Astrocyte of the spinal cord (primary cell): ENCODE measurements at regions not wholly inside any gene's neighbourhood (a gene's known extent, or its start where the extent isn't known, plus 50 kb on each side); places are given as distances from the start of the nearest gene placed in this dataset.

Source experiments
- DNase-seq: peaks from one replicate; pipeline ENCODE4 v3.0.0; 2011; ENCODE audit warnings: low read depth, low spot score
- H3K4me3 ChIP-seq: 2 replicates; pipeline ENCODE4 v1.5.1; 2011; ENCODE audit warnings: low read depth, mild to moderate bottlenecking, low read length, moderate library complexity
- in situ Hi-C: cut with HindIII; loops from 2 replicates; pipeline ENCODE4 v1.10.0; 2017; ENCODE audit warnings: low sequenced_read_pairs
- TF ChIP-seq, protein P1 (sequence below): IDR thresholded peaks from 2 replicates; pipeline ENCODE4 v1.5.1; 2012; ENCODE audit warnings: low read depth, mild to moderate bottlenecking, low read length, inconsistent platforms

DNA sequence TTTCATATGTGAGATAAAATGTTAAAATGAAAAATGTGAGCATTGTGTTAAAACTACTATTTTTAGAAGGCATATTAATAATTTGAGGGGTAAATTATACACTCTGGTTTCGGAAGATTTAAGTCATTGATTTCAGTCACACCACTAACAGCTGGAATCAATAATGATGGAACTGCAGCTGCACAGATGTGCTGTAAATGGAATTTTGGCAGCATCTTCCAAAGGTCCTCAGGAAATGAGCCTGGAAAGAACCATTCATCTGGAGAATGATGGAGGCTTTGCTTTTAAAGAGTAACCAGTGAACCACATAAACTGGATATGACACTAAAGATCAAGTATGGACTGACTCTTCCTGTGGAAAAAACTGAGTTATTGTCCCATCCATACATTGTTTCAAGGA is 759.0 kb upstream of the EPHA5 start:
- DNase-seq: no peak

DNA sequence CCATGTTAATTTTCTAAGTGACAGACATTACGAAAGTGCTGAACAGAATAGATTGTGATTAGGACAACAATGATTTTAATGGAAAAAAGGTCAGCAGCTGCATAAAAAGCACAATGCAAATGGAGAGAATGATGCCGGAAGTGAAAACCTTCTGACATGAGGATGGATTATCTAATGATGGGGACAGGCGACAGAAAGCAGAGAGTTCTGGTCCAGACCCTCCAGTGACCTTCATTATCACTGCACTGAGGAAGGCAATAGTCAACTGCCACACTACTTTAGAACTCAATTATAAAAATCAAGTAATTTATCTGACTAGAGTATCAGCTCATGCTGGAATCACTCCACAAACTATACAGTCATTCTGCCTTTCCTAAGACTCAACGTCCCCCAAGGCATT is 746.1 kb upstream of the EPHA5 start:
- DNase-seq: no peak
- H3K4me3 ChIP-seq: no peak overlapping the region
- TF ChIP-seq, protein P1, sequence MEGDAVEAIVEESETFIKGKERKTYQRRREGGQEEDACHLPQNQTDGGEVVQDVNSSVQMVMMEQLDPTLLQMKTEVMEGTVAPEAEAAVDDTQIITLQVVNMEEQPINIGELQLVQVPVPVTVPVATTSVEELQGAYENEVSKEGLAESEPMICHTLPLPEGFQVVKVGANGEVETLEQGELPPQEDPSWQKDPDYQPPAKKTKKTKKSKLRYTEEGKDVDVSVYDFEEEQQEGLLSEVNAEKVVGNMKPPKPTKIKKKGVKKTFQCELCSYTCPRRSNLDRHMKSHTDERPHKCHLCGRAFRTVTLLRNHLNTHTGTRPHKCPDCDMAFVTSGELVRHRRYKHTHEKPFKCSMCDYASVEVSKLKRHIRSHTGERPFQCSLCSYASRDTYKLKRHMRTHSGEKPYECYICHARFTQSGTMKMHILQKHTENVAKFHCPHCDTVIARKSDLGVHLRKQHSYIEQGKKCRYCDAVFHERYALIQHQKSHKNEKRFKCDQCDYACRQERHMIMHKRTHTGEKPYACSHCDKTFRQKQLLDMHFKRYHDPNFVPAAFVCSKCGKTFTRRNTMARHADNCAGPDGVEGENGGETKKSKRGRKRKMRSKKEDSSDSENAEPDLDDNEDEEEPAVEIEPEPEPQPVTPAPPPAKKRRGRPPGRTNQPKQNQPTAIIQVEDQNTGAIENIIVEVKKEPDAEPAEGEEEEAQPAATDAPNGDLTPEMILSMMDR: no peak
- in situ Hi-C loops: no loop called here

More for the DNA sequence above, 759.0 kb upstream of the EPHA5 start:
- no peak overlapping the region for H3K4me3 ChIP-seq
- in situ Hi-C loops: no loop called here
- TF ChIP-seq, protein P1: no peak

DNA sequence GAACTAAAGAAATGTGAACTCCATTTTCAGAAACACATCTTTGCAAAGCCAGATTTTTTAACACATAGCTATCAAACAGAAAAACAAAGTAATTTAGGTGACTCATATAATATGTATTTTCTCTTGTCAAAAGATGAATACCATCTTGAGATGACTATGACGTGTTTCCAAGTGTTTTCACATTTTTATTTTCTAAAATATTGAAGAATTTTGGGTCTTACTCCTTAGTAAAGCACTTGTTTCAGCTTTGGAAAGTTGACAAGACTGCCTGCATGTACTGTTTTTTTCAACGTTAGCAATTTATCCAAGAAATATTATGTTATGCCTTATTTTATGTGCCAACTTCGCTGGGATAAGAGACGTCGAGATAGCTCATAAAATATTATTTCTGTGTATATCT is 733.9 kb upstream of the EPHA5 start:
- TF ChIP-seq, protein P1: no peak
- H3K4me3 ChIP-seq: no peak overlapping the region
- in situ Hi-C loops: no loop called here
- DNase-seq: no peak

DNA sequence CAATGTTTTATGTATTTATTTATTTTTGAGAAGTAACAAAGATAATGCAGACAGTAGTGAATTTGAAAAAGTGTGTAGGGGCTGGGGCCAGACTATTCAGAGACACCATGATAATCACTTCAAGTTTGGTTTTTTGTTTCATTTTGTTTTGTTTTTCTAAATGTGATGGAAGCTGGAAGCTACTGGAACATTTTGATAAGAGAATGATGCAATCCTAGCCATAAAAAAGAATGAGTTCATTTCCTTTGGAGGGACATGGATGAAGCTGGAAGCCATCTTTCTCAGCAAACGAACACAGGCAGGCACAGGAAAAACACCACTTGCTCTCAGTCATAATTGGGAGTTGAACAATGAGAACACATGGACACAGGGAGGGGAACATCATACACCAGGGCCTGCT is 706.6 kb upstream of the EPHA5 start:
- no peak for DNase-seq
- TF ChIP-seq, protein P1: no peak
- in situ Hi-C loops: no loop called here

DNA sequence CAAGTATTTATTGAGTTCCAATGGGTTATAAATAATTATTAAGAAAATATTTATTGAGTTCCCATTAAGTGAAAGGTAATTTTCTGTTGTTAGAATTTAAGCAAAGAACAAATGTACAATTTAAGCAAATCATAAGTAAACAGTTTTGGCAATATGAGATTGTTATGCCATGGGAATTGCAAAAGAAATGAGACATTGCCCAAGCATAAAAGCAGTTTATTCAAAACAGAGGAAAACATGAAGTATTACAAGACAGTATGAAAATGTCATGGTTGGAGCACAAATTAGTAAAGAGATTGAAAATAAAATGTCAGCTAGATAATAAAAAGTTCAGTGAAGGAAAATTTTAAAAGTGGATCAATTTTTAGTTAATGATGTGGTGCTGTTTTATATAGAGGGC is 706.1 kb upstream of the EPHA5 start:
- in situ Hi-C loops: no loop called here
- DNase-seq: no peak
- TF ChIP-seq, protein P1: no peak
- no peak overlapping the region for H3K4me3 ChIP-seq

More for the DNA sequence above, 706.6 kb upstream of the EPHA5 start:
- H3K4me3 ChIP-seq: no peak overlapping the region

DNA sequence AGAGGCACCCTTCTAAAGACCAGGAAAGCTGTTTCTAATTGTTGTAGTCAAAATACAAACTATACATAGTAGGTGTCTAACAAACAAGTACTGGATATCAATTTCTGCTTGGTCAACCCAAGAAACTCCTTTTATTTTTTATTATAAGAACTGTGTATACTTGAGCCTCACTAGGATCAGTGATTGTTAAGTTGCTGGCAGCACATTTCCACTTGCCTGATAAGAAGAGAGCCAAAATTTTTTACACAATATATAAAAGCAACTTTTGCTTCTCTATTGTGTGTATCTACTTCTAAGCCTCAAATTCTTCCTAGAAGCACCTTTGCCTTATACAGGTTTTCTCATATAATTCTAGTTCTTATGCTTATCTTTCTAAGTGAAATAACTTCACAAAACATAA is 703.0 kb upstream of the EPHA5 start:
- in situ Hi-C loops: no loop called here
- DNase-seq: no peak
- H3K4me3 ChIP-seq: no peak overlapping the region

More for the DNA sequence above, 703.0 kb upstream of the EPHA5 start:
- TF ChIP-seq, protein P1: no peak
